BJ (cell line): ENCODE measurements at regions not wholly inside any gene's neighbourhood (a gene's known extent, or its start where the extent isn't known, plus 50 kb on each side); places are given as distances from the start of the nearest gene placed in this dataset.

Experiments used
- CTCF ChIA-PET: fragments of 350-600 bp; formaldehyde crosslinking; extraction: SDS; loops from one replicate; lab custom pipeline; 2021; ENCODE audit warnings: antibody characterized with exemption, inconsistent platforms; lab: Yijun Ruan, JAX
- POLR2A ChIA-PET: fragments of 300-600 bp; sonication (Branson Sonifier 250); formaldehyde crosslinking; extraction: SDS; loops from one replicate; lab custom pipeline; 2021; ENCODE audit warnings: antibody characterized with exemption; lab: Charles Lee
- DNase-seq: peaks from one replicate; pipeline ENCODE4 v3.0.0-alpha.2; 2011; ENCODE audit warnings: low read depth
- H3K27me3 ChIP-seq: 2 replicates; pipeline ENCODE4 v1.6.0; 2011; ENCODE audit warnings: low read length; ENCODE audit not compliant: control insufficient read depth, insufficient read depth
- H3K36me3 ChIP-seq: 2 replicates; pipeline ENCODE4 v1.5.1; 2011; ENCODE audit warnings: low read length; ENCODE audit not compliant: control insufficient read depth, insufficient read depth
- H3K4me3 ChIP-seq: 2 replicates; pipeline ENCODE4 v1.5.1; 2011; ENCODE audit warnings: low read depth, mild to moderate bottlenecking, control low read depth, low read length
- TF ChIP-seq, protein P1 (sequence below): IDR thresholded peaks from 2 replicates; pipeline ENCODE4 v1.5.1; 2011; ENCODE audit warnings: low read depth, mild to moderate bottlenecking, control low read depth, inconsistent platforms, low read length, moderate library complexity; ENCODE audit not compliant: insufficient read depth

DNA sequence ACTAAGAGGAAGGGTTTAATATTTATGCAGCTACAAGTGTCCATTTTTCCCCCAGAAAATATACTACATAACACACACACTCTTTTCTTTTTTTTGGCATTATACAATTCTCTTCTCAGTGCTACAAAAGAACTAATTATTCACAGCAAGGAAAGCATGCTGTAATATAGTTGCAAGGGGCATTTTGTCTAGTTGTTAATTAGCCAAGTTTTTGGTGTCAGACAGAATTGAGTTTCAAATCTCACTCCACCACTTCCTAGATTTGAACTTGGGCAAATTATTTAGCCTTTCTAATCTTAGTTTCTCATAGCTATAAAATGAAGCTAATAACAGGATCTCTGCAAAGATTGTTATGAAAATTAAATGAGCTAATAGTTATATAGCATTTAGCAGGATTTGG, 60.0 kb upstream of the VTCN1 start:
- Histone ChIP-seq H3K36me3 (no peaks in the 10 kb centered on the region), H3K4me3 (no peak overlapping the region), H3K27me3 (no peaks in the 10 kb centered on the region)
- ChIA-PET POLR2A (no interaction called here), CTCF (interaction anchor here (1.2 kb wide), 1 partner anchor 16 kb away, joined by 3 read pairs; no protein-coding TSS in a partner anchor)
- TF ChIP-seq, protein P1, sequence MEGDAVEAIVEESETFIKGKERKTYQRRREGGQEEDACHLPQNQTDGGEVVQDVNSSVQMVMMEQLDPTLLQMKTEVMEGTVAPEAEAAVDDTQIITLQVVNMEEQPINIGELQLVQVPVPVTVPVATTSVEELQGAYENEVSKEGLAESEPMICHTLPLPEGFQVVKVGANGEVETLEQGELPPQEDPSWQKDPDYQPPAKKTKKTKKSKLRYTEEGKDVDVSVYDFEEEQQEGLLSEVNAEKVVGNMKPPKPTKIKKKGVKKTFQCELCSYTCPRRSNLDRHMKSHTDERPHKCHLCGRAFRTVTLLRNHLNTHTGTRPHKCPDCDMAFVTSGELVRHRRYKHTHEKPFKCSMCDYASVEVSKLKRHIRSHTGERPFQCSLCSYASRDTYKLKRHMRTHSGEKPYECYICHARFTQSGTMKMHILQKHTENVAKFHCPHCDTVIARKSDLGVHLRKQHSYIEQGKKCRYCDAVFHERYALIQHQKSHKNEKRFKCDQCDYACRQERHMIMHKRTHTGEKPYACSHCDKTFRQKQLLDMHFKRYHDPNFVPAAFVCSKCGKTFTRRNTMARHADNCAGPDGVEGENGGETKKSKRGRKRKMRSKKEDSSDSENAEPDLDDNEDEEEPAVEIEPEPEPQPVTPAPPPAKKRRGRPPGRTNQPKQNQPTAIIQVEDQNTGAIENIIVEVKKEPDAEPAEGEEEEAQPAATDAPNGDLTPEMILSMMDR, result no peak
- DNase-seq, result no peak

- Histone ChIP-seq H3K27me3 (no peaks in the 10 kb centered on the region), H3K36me3 (no peaks in the 10 kb centered on the region), H3K4me3 (no peak overlapping the region)
- POLR2A ChIA-PET, result no interaction called here
- no peak for DNase-seq
- CTCF ChIA-PET, result interaction anchor here (2.3 kb wide), 1 partner anchor 16 kb away, joined by 8 read pairs; no protein-coding TSS in a partner anchor
- TF ChIP-seq, protein P1, result no peak
Measured at GRCh38 chr1:117268535-117269455, 58.1 kb upstream of the VTCN1 start.

- Histone ChIP-seq H3K4me3 (no peak overlapping the region), H3K36me3 (no peaks in the 10 kb centered on the region), H3K27me3 (0 out of 2 replicates have a peak, but pooled peaks cover 2% of the 10 kb centered on the region)
- POLR2A ChIA-PET, result no interaction called here
- TF ChIP-seq, protein P1, result no peak
- CTCF ChIA-PET, result interaction anchor here (2.3 kb wide), 1 partner anchor 17 kb away, joined by 8 read pairs; no protein-coding TSS in a partner anchor
- DNase-seq, result no peak
Measured at GRCh38 chr1:117267232-117267774, 56.6 kb upstream of the VTCN1 start.

GRCh38 chr1:117262976-117263375, 52.2 kb upstream of the VTCN1 start:
- no peak overlapping the region for H3K4me3 ChIP-seq
- DNase-seq, result no peak
- TF ChIP-seq, protein P1, result no peak
- ChIA-PET POLR2A (no interaction called here), CTCF (interaction anchor here (1.1 kb wide), 1 partner anchor 22 kb away, joined by 5 read pairs; no protein-coding TSS in a partner anchor)
- H3K27me3 ChIP-seq, result peaks cover 4% of the 10 kb centered on the region; the same call in 1 of the 2 replicates
- no peaks in the 10 kb centered on the region for H3K36me3 ChIP-seq

GRCh38 chr1:117261424-117261785, 50.7 kb upstream of the VTCN1 start:
- no peak for DNase-seq
- ChIA-PET CTCF (no interaction called here), POLR2A (no interaction called here)
- no peak overlapping the region for H3K4me3 ChIP-seq
- no peaks in the 10 kb centered on the region for H3K36me3 ChIP-seq
- H3K27me3 ChIP-seq, result peaks cover 4% of the 10 kb centered on the region; the same call in 1 of the 2 replicates
- TF ChIP-seq, protein P1, result no peak
